Activated CD4-positive, alpha-beta T cell treated with anti-CD3 and anti-CD28 coated beads, Interleukin-2, amount 10 ng/mL, durations not matched to agents 7 days and 5 days (primary cell): ENCODE measurements at regions not wholly inside any gene's neighbourhood (a gene's known extent, or its start where the extent isn't known, plus 50 kb on each side); places are given as distances from the start of the nearest gene placed in this dataset.

Source experiments
- CTCF ChIA-PET: fragments of 350-600 bp; sonication (Branson Sonifier 250); formaldehyde crosslinking; loops from one replicate; lab custom pipeline; 2021; ENCODE audit warnings: antibody characterized with exemption; lab: Charles Lee
- POLR2A ChIA-PET: fragments of 350-600 bp; sonication (Branson Sonifier 250); formaldehyde crosslinking; loops from one replicate; lab custom pipeline; 2021; ENCODE audit warnings: antibody characterized with exemption; lab: Charles Lee
- DNase-seq: peaks from one replicate; pipeline ENCODE4 v3.0.0-alpha.2; 2020
- H3K27ac Mint-ChIP-seq: one replicate; pipeline ENCODE4 v1.8.0; 2021; ENCODE audit warnings: mild to moderate bottlenecking, moderate library complexity, mixed read lengths
- H3K27me3 Mint-ChIP-seq: one replicate; pipeline ENCODE4 v1.8.0; 2021; ENCODE audit warnings: mixed read lengths
- H3K36me3 Mint-ChIP-seq: one replicate; pipeline ENCODE4 v1.8.0; 2021; ENCODE audit warnings: low read depth, mixed read lengths
- H3K4me1 Mint-ChIP-seq: one replicate; pipeline ENCODE4 v1.8.0; 2021; ENCODE audit warnings: mixed read lengths
- H3K4me3 Mint-ChIP-seq: one replicate; pipeline ENCODE4 v1.8.0; 2021; ENCODE audit warnings: mild to moderate bottlenecking, moderate library complexity, mixed read lengths
- H3K9me3 Mint-ChIP-seq: one replicate; pipeline ENCODE4 v1.8.0; 2021; ENCODE audit warnings: mixed read lengths

DNA sequence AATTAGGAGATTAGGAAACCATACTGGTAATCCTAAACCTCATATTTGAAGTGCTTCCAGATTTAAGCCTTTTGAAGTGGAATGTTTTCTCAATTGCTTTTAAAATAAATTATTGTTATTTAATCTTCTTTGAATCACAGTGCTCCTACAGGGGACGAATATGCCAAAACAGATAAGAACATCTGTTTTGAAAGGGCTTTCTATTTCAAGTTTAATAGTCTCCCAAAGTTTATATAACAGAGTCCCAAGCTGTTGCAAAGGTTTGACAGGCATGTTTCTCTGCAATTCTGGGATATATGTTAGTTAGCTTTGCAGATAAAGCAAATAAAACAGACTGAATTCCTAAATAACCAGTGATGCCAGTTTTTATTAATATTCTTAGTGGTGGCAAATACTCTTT is 803.7 kb downstream of the TLE4 start:
- DNase-seq: no peak
- ChIA-PET POLR2A (no interaction called here), CTCF (no interaction called here)
- Mint-ChIP-seq H3K4me1 (no peaks in the 10 kb centered on the region), H3K9me3 (no peaks in the 10 kb centered on the region), H3K27me3 (no peaks in the 10 kb centered on the region), H3K27ac (no peak overlapping the region), H3K36me3 (no peaks in the 10 kb centered on the region), H3K4me3 (no peak overlapping the region)

DNA sequence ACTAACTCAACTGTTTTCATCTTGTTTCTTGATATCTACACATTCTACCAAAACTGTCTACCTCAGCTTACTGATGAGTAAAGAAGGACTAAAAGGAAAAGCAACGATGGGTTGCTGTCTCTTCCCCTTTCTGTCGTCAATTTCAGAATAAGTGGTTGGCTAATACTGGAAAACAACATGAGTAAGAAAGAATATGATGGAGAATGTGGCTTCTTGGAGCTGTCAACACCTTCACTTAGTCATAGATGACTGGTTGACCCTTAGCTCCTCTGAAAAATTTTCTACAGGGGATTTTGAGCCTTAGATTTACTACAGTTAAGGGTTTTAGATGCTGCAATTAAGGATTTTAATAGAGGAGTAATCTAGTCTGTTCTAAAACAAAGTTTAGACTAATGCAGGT is 797.9 kb downstream of the TLE4 start:
- Mint-ChIP-seq H3K36me3 (no peaks in the 10 kb centered on the region), H3K4me3 (no peak overlapping the region), H3K27me3 (no peaks in the 10 kb centered on the region), H3K4me1 (no peaks in the 10 kb centered on the region), H3K27ac (no peak overlapping the region), H3K9me3 (no peaks in the 10 kb centered on the region)
- POLR2A ChIA-PET: no interaction called here
- DNase-seq: no peak
- CTCF ChIA-PET: no interaction called here

DNA sequence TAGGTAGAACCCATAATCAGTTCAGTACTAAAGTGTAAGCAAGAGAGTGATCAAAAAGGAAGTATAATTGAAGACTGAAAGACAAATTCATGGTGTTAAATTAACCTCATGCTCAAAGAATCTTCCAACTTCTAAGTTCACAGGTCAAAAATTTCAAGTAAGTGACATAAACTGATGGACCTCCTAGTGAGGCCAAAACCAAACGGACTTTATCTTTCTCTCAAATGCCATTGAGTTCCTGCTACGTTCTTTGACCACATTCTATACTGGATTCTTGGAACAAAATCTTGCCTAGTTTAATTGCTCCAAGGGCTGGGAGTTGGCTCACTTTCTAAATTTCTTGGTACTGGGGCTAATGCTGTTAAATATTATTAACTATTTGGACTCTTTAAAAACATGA is 794.9 kb downstream of the TLE4 start:
- no peak overlapping the region for H3K27ac Mint-ChIP-seq
- ChIA-PET POLR2A (no interaction called here), CTCF (no interaction called here)
- no peaks in the 10 kb centered on the region for H3K4me1 Mint-ChIP-seq
- DNase-seq: no peak
- no peak overlapping the region for H3K4me3 Mint-ChIP-seq
- no peaks in the 10 kb centered on the region for H3K9me3 Mint-ChIP-seq
- no peaks in the 10 kb centered on the region for H3K36me3 Mint-ChIP-seq
- H3K27me3 Mint-ChIP-seq: no peaks in the 10 kb centered on the region

- no peak overlapping the region for H3K4me3 Mint-ChIP-seq
- CTCF ChIA-PET: no interaction called here
- DNase-seq: no peak
- H3K36me3 Mint-ChIP-seq: no peaks in the 10 kb centered on the region
- POLR2A ChIA-PET: no interaction called here
- no peak overlapping the region for H3K27ac Mint-ChIP-seq
- H3K4me1 Mint-ChIP-seq: no peaks in the 10 kb centered on the region
- H3K27me3 Mint-ChIP-seq: no peaks in the 10 kb centered on the region
- no peaks in the 10 kb centered on the region for H3K9me3 Mint-ChIP-seq
These were observed 788.4 kb downstream of the TLE4 start for GRCh38 chr9:80359941-80360881.

- no peaks in the 10 kb centered on the region for H3K27me3 Mint-ChIP-seq
- H3K4me1 Mint-ChIP-seq: no peaks in the 10 kb centered on the region
- POLR2A ChIA-PET: no interaction called here
- no peaks in the 10 kb centered on the region for H3K36me3 Mint-ChIP-seq
- H3K27ac Mint-ChIP-seq: no peak overlapping the region
- CTCF ChIA-PET: no interaction called here
- H3K9me3 Mint-ChIP-seq: no peaks in the 10 kb centered on the region
- DNase-seq: no peak
- no peak overlapping the region for H3K4me3 Mint-ChIP-seq
These were observed 787.5 kb downstream of the TLE4 start for GRCh38 chr9:80359291-80359690.

DNA sequence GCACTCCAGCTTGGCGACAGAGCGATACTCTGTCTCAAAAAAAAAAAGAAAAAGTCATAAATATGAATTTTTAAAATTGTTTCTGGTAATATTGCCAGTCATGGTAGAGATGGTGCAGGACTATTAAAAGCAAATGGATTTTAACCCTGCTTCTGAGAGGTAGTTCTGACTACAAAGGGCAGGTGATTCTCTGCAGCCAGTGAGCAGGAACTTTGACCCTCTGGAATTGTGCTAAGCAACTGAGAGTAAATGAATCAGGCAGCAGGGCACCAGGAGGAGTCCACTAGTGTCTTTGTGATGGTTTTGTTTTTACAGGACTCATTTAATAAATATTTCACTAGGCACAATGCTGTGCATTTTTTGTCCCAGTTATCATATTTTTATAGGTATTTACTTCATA is 781.2 kb downstream of the TLE4 start:
- H3K4me3 Mint-ChIP-seq: no peak overlapping the region
- CTCF ChIA-PET: no interaction called here
- H3K4me1 Mint-ChIP-seq: no peaks in the 10 kb centered on the region
- H3K27me3 Mint-ChIP-seq: no peaks in the 10 kb centered on the region
- no peak for DNase-seq
- no peaks in the 10 kb centered on the region for H3K9me3 Mint-ChIP-seq
- H3K27ac Mint-ChIP-seq: no peak overlapping the region
- H3K36me3 Mint-ChIP-seq: no peaks in the 10 kb centered on the region
- POLR2A ChIA-PET: no interaction called here

GRCh38 chr9:80351612-80352011 is 779.8 kb downstream of the TLE4 start:
- H3K9me3 Mint-ChIP-seq: no peaks in the 10 kb centered on the region
- ChIA-PET CTCF (no interaction called here), POLR2A (no interaction called here)
- no peaks in the 10 kb centered on the region for H3K4me1 Mint-ChIP-seq
- no peak for DNase-seq
- H3K36me3 Mint-ChIP-seq: no peaks in the 10 kb centered on the region
- no peak overlapping the region for H3K4me3 Mint-ChIP-seq
- H3K27ac Mint-ChIP-seq: no peak overlapping the region
- no peaks in the 10 kb centered on the region for H3K27me3 Mint-ChIP-seq

GRCh38 chr9:80326105-80326504 is 754.3 kb downstream of the TLE4 start:
- Mint-ChIP-seq H3K27ac (no peak overlapping the region), H3K4me3 (no peak overlapping the region), H3K4me1 (no peaks in the 10 kb centered on the region), H3K9me3 (no peaks in the 10 kb centered on the region), H3K36me3 (no peaks in the 10 kb centered on the region), H3K27me3 (no peaks in the 10 kb centered on the region)
- ChIA-PET CTCF (no interaction called here), POLR2A (no interaction called here)
- no peak for DNase-seq

DNA sequence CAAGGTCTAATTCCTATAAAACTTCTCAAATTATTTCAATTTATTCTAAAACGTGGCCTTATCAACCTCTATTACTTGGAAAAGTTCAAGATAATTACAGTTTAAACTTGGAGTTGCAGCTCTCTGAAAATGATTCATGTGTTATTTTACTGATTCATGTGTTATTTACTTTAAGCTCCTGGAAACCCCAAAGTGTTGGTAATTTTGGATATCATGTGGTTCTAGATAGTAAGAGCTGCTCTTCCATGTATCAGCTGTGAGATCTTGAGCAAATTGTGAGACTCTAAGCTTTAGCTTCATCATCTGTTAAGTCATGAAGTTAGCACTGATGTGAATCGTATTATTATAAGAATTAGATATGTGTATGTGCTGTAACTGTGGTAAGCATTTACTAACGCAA is 749.2 kb downstream of the TLE4 start:
- ChIA-PET CTCF (no interaction called here), POLR2A (no interaction called here)
- DNase-seq: no peak
- H3K36me3 Mint-ChIP-seq: no peaks in the 10 kb centered on the region
- H3K27ac Mint-ChIP-seq: no peak overlapping the region
- H3K4me1 Mint-ChIP-seq: no peaks in the 10 kb centered on the region
- H3K4me3 Mint-ChIP-seq: no peak overlapping the region
- no peaks in the 10 kb centered on the region for H3K27me3 Mint-ChIP-seq
- H3K9me3 Mint-ChIP-seq: no peaks in the 10 kb centered on the region

DNA sequence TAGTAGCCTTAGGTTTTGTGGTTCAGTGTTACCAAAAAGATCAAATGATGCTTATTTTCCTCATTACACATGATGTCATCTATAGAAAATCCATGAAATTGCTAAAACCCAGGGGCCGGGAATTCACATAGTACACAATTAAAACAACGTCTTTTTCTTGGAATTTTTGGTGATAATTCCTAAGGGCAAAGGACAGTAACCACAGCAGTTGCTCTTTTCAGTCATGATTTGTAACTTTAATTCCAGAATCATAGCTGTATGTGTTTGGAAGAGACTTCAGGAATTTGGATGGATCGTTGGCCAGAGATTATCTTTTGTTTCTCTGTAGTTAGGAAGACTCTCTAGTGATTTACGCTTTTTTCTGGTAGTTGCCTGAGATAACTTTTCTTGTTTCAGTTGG is 748.7 kb downstream of the TLE4 start:
- POLR2A ChIA-PET: no interaction called here
- DNase-seq: no peak
- no peaks in the 10 kb centered on the region for H3K4me1 Mint-ChIP-seq
- H3K27ac Mint-ChIP-seq: no peak overlapping the region
- CTCF ChIA-PET: no interaction called here
- H3K4me3 Mint-ChIP-seq: no peak overlapping the region
- H3K27me3 Mint-ChIP-seq: no peaks in the 10 kb centered on the region
- no peaks in the 10 kb centered on the region for H3K36me3 Mint-ChIP-seq
- no peaks in the 10 kb centered on the region for H3K9me3 Mint-ChIP-seq

GRCh38 chr9:80305136-80305535 is 733.4 kb downstream of the TLE4 start:
- DNase-seq: no peak
- Mint-ChIP-seq H3K27me3 (no peaks in the 10 kb centered on the region), H3K36me3 (no peaks in the 10 kb centered on the region), H3K27ac (no peak overlapping the region), H3K4me1 (no peaks in the 10 kb centered on the region), H3K4me3 (no peak overlapping the region), H3K9me3 (no peaks in the 10 kb centered on the region)
- POLR2A ChIA-PET: no interaction called here
- CTCF ChIA-PET: no interaction called here

- Mint-ChIP-seq H3K4me3 (no peak overlapping the region), H3K4me1 (no peaks in the 10 kb centered on the region), H3K9me3 (peaks cover 3% of the 10 kb centered on the region), H3K27ac (no peak overlapping the region), H3K36me3 (no peaks in the 10 kb centered on the region), H3K27me3 (no peaks in the 10 kb centered on the region)
- ChIA-PET POLR2A (no interaction called here), CTCF (no interaction called here)
- DNase-seq: no peak
These were observed 723.2 kb downstream of the TLE4 start for GRCh38 chr9:80294955-80295354.

- Mint-ChIP-seq H3K9me3 (peaks cover 3% of the 10 kb centered on the region), H3K4me1 (no peaks in the 10 kb centered on the region), H3K27me3 (no peaks in the 10 kb centered on the region), H3K36me3 (no peaks in the 10 kb centered on the region), H3K27ac (no peak overlapping the region), H3K4me3 (no peak overlapping the region)
- ChIA-PET CTCF (no interaction called here), POLR2A (no interaction called here)
- DNase-seq: no peak
These were observed 722.6 kb downstream of the TLE4 start for GRCh38 chr9:80294318-80294717.

DNA sequence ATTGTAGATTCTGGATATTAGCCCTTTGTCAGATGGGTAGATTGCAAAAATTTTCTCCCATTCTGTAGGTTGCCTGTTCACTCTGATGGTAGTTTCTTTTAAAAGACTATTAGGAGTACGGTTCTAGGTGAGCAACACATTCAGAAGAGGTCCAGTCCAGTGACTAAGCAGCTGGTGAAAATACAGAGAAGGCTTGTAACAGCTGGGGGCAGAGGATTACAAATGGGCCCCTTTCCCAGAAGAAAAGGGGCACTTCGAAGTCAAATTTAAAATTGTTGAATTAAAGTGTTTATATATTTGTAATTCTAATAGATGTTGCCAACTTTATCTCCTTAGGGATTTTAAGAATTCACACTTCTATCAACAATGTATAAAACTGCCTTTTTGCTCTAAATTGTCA is 720.5 kb downstream of the TLE4 start:
- Mint-ChIP-seq H3K27ac (no peak overlapping the region), H3K27me3 (no peaks in the 10 kb centered on the region), H3K4me3 (no peak overlapping the region), H3K9me3 (peaks cover 3% of the 10 kb centered on the region), H3K36me3 (no peaks in the 10 kb centered on the region), H3K4me1 (no peaks in the 10 kb centered on the region)
- ChIA-PET CTCF (no interaction called here), POLR2A (no interaction called here)
- no peak for DNase-seq
